HG02970 (cell line): ENCODE measurements at regions not wholly inside any gene's neighbourhood (a gene's known extent, or its start where the extent isn't known, plus 50 kb on each side); places are given as distances from the start of the nearest gene placed in this dataset.
"Not testable (repeated sequence)": the region's sequence is repeated elsewhere in the genome, so short reads cannot be mapped to it uniquely, and the experiment has no call there.

Source experiments
- ATAC-seq: cut with Tn5 transposase; IDR thresholded peaks from one replicate; pipeline ENCODE4 v1.9.1; 2021; ENCODE audit warnings: mild to moderate bottlenecking, moderate library complexity, moderate number of reproducible peaks; ENCODE audit not compliant: unreplicated experiment, low FRiP score

DNA sequence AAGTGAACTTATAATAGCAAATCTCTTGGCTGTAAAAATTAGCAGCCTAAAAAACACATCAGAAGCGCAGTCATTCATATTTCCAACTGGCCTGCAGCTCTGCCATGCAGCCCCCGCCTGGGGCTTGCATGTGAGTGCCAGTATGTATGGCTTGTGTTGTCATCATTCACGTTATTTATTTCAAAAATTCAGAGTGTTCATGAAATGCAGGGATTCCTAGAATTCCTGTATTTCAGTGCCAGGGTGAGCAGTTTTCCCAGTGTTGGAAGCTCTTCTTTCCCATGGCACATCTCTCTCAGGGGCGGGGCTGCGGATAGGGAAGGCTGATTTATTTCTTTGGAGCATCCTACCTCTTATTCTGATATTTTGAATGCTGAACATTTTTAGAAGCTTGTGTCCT, 234.6 kb downstream of the FGF9 start:
- no peak for ATAC-seq

GRCh38 chr13:21909331-21909730, 238.5 kb downstream of the FGF9 start:
- ATAC-seq, result no peak

- ATAC-seq, result no peak
These were observed 239.7 kb downstream of the FGF9 start for GRCh38 chr13:21910546-21910945.

- no peak for ATAC-seq
These were observed 240.9 kb downstream of the FGF9 start for GRCh38 chr13:21911646-21912298.

DNA sequence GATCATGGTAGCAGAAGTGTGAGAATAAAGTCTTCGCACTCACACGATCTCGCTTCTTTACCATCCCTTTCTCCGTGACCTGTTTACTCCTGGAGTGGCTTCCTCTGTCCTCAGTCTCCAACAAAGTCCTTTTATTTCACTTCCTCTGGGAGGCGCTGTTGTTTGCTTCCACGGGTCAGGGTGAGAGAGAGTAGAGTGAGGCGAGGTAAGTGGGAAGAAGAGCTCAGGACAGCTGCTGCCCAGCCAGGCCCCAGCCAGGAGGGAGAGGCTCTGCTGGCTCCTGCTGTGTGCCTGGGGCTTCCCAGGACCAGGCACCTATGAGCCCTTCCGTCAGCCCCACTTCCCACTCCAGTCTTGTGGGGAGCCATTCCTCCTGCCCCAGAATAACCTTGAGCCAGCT, 242.1 kb downstream of the FGF9 start:
- ATAC-seq, result no peak

- no peak for ATAC-seq
These were observed 246.5 kb downstream of the FGF9 start for GRCh38 chr13:21917086-21918015.

DNA sequence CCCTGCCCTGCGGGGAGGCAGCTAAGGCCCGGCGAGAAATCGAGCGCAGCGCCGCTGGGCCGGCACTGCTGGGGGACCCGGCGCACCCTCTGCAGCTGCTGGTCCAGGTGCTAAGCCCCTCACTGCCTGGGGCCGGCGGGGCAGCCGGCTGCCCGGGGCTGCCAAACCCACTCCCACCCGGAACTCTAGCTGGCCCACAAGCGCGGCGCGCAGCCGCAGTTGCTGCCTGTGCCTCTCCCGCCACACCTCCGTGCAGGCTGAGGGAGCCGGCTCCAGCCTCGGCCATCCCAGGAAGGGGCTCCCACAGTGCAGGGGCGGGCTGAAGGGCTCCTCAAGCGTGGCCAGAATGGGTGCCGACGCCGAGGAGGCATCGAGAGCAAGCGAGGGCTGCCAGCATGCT, 249.9 kb downstream of the FGF9 start:
- ATAC-seq, result not testable (repeated sequence)

GRCh38 chr13:21924958-21925357, 254.1 kb downstream of the FGF9 start:
- no peak for ATAC-seq

GRCh38 chr13:21925720-21926119, 254.8 kb downstream of the FGF9 start:
- ATAC-seq, result no peak

DNA sequence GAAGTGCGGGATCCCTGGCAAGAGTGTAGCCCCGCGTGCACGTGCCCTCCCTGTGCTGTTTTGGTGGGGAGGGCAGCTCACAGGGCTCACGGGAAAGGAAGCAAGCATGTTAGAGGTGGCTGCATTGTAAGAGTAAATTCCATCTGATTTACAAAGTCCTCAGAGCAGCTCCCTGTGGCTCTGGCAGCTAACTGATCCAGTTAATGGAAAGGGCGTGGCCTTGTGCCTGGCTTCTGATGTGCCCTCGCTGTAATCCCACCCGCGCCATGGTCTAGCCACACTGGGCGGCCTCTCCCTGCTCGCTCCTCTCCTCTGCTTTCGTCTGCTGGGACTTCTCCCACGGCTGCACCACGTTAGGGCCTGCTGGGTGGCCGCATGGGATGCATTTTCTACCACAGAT, 258.5 kb downstream of the FGF9 start:
- ATAC-seq, result no peak

DNA sequence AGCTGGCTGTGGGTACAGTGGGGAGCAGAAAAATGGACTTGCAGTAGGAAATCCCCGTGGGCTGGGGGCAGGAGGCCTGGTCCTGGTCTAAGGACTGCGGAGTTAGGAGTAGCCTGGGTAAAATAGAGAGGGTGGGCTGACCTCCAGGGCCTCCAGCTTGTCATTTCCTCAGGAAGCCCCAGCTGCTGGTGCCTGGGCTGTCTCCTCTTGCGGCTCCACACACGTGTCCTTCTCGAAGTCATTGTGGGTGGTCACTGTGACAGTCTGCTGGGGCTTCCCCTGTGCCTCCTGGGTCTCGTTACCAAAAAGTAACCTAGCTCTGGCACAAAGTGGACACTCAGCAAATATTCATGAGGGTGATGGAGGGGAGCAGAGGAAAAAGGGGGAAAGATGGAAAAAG, 259.7 kb downstream of the FGF9 start:
- no peak for ATAC-seq

GRCh38 chr13:21932578-21932977, 261.7 kb downstream of the FGF9 start:
- ATAC-seq, result no peak

DNA sequence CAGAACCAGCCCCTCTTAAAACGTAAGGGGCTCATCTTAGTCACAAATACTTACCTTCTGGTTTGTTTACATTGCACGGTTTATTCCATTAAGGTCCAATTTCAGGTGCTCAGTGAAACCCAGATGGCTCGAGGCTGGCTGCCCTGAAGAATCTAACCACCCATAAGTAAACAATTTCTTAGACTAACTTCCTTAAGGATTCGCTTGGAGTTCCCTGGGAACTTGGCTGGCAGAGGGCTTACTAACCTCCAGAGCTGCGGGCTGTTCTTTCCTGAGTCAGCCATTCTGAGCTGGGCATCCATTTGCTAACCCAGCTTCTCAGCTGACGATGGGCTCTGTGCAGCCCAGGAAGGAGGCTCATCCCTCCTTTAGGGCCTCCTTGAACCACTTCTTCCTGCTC, 262.1 kb downstream of the FGF9 start:
- no peak for ATAC-seq

GRCh38 chr13:21934284-21934683, 263.4 kb downstream of the FGF9 start:
- no peak for ATAC-seq

- ATAC-seq, result no peak
These were observed 265.8 kb downstream of the FGF9 start for GRCh38 chr13:21936674-21937073.

- ATAC-seq, result no peak
These were observed 267.3 kb downstream of the FGF9 start for GRCh38 chr13:21938168-21938567.

DNA sequence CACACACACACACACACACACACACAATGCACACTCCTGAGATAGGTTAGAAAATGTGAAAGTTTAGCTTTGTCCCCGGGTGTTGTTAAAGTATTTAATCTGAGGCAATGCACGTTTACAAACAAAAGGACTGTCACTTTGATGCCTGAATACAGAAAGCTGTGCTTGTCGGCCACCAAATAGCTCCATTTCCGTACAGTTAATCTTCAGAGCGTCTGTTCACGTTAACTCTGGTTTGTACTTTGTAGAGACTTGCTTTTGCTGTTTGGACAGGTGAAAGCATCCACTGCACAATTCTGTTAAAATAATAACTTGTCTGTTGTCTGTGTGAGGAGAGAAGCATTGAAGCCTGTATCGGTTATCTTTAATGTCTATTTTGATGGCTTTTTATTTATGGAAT, 267.8 kb downstream of the FGF9 start:
- ATAC-seq, result no peak

- ATAC-seq, result no peak
These were observed 271.2 kb downstream of the FGF9 start for GRCh38 chr13:21942061-21942460.

DNA sequence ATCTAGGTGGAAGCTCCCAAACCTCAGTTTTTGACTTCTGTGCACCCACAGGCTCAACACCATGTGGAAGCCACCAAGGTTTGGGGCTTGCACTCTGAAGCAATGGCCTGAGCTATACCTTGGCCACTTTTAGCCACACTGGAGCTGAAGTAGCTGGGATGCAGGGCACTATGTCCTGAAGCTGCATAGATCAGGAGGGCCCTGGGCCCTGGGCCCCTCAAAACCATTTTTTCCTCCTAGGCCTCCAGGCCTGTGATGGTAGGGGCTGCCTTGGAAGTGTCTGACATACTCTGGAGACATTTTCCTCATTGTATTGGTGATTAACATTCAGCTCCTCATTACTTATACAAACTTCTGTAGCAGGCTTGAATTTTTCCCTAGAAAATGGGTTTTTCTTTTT, 273.7 kb downstream of the FGF9 start:
- no peak for ATAC-seq

DNA sequence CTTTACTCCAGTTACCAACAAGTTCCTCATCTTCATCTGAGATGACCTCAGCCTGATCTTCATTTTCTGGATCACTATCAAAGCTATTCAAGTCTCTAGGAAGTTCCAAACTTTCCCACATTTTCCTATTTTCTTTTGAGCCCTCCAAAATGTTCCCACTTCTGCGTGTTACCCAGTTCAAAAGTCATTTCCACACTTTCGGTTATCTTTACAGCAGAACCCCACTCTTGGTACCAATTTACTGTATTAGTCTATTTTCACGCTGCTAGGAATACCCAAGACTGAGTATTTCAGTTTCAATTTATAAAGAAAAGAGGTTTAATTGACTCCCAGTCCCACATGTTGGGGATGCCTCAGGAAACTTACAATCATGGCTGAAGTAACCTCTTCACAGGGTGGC, 274.3 kb downstream of the FGF9 start:
- no peak for ATAC-seq

DNA sequence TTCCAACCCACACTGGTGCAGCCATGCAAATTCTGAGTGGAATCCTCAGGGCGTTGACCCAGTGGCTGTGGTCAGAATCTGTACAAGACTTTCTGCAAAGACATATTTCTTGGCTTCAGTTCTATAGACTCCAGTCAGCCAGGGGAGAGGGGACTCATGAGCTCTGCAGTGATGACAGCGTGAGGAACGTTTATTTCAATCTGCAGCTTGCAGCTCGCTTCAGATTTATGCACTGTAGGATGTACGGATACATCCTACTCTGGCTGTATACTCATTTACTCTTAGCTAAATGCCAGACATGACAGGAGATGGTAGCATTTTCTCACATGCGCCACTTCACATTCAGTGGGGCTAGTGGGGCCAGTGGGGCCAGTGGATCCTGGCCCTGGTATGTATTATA, 276.1 kb downstream of the FGF9 start:
- no peak for ATAC-seq
